Ammon's horn (tissue), 1 donor: ENCODE measurements at regions not wholly inside any gene's neighbourhood (a gene's known extent, or its start where the extent isn't known, plus 50 kb on each side); places are given as distances from the start of the nearest gene placed in this dataset.
"Not testable (repeated sequence)": the region's sequence is repeated elsewhere in the genome, so short reads cannot be mapped to it uniquely, and the experiment has no call there.

Experiments
- DNase-seq: peaks from one replicate; pipeline ENCODE4 v3.0.0-alpha.2; 2016; ENCODE audit warnings: low spot score

GRCh38 chr5:14942212-14942611 is 70.6 kb upstream of the ANKH start:
- DNase-seq, result no peak

- no peak for DNase-seq
Measured at GRCh38 chr5:14937254-14937653, 65.7 kb upstream of the ANKH start.

DNA sequence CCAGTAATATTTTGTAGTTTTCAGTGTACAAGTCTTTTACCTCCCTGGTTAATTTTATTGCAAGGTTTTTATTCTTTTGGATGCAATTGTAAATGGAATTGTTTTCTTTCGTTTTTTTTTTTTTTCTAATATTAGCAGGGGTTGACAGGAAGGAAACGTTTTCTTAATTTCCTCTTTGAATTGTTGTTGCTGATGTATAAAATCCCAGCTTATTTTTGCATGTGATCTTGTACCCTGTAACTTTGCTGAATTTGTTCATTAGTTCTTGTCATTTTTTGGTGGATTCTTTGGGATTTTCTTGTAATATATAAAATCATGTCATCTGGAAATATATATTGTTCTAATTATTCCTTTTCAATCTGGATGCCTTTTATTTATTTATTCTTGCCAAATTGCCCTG is 65.0 kb upstream of the ANKH start:
- no peak for DNase-seq

- DNase-seq, result no peak
Measured at GRCh38 chr5:14935341-14935740, 63.8 kb upstream of the ANKH start.

GRCh38 chr5:14932902-14933469 is 61.4 kb upstream of the ANKH start:
- no peak for DNase-seq

DNA sequence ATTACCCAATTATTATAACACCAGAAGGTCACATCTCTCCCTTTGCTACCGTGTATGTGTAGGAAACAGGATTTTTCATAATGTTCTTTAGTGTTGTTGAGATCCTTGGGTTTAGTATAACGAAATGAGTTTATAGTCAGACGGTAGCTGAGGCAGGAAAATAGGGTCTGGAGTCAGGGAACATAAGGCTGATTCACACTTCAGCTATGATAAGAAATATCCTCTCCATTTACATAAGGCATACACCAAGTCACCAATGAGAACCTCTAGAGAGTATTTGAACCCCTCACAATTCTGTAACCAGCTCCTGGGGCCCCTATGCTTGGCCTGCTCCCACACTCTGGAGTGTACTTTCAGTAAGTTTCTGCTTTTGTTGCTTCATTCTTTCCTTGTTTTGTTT is 58.9 kb upstream of the ANKH start:
- DNase-seq, result no peak

DNA sequence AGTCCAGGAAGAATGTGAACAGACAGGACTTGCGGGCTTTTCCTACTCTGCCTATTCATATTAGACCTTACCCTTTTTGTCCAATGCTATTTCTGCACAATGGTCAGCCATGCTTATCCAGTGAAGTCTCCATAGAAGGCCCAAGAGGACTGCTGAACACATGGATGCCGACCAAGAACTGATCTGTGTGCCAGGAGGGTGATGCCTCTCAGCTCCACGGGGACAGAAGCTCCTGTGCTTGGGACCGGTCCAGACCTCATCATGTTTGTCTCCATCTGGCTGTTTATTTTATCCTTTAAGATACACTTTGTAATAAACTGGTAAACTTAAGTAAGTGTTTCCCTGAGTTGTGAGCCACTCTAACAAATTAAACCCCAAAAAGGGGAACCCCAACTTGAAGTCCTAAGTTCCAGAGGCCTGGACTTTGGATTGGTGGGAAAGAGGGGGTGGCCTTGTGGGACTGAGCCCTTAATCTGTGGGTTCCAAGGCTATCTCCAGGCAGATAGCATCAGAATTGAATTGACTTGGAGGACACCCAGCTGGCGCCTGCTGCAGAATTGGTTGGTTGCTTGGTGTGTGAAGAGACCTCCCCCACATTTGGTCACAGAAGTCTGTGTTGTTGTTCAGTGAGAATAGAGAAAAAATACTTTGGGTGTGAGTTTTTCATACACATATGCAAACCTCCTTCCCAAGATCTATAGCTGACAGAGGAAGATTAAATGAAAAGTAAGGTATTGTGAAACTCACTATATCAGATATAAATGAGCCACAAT is 57.9 kb upstream of the ANKH start:
- peak; percentile 33 for DNase-seq

GRCh38 chr5:14928661-14929060 is 57.1 kb upstream of the ANKH start:
- no peak for DNase-seq

DNA sequence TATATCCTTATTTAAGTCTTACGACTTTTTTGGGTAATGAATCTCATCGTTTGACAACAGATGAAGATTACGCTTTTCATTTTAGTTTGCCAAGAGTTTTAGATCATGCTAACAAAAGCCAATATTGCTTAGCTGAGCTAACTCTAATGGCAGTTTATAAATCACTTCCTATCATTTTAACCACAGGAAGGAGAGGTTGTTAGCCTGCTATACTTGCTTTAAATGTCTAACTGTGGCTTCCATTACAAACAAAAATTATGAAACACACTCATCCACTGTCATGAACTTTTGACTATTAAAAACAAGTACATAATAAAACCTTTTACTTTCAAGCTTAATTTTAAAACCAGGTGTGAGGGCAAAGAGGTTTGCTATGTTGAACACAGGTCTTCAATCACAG is 53.7 kb upstream of the ANKH start:
- DNase-seq, result no peak

DNA sequence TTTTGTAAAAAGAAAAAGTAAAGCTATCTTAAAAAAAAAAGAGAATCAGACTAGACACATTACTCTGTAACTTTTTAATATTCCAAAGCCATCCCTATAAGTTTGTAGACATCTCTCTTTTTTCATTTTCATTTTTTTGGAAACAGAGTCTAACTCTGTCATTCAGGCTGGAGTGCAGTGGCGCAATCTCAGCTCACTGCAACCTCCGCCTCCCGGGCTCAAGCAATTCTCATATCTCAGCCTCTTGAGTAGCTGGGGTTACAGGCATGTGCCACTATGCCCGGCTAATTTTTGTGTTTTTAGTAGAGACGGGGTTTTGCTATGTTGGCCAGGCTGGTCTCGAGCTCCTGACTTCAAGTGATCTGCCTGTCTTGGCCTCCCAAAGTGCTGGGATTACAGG is 51.4 kb upstream of the ANKH start:
- DNase-seq, result not testable (repeated sequence)

GRCh38 chr5:14922456-14922855 is 50.9 kb upstream of the ANKH start:
- DNase-seq, result no peak
